Bronchial epithelial cell (primary cell): ENCODE measurements at regions not wholly inside any gene's neighbourhood (a gene's known extent, or its start where the extent isn't known, plus 50 kb on each side); places are given as distances from the start of the nearest gene placed in this dataset.

Experiments
- DNase-seq: peaks from one replicate; pipeline ENCODE4 v3.0.0-alpha.2; 2010; ENCODE audit warnings: low read depth
- FAIRE-seq: peaks from 2 replicates; lab custom pipeline; 2011; peaks lifted over from hg19 to GRCh38; lab: Jason Lieb, UNC
- H3K27me3 ChIP-seq: 2 replicates; pipeline ENCODE4 v1.5.1; 2011; ENCODE audit warnings: low read length; ENCODE audit not compliant: control insufficient read depth, insufficient read depth
- H3K36me3 ChIP-seq: 2 replicates; pipeline ENCODE4 v1.5.1; 2011; ENCODE audit warnings: low read length; ENCODE audit not compliant: control insufficient read depth, insufficient read depth
- H3K4me3 ChIP-seq: 2 replicates; pipeline ENCODE4 v1.5.1; 2011; ENCODE audit warnings: mild to moderate bottlenecking, low read depth, low read length, control low read depth
- TF ChIP-seq, protein P1 (sequence below): IDR thresholded peaks from 2 replicates; pipeline ENCODE4 v1.5.1; 2011; ENCODE audit warnings: mild to moderate bottlenecking, moderate library complexity, low read length, control low read depth, inconsistent platforms; ENCODE audit not compliant: insufficient read depth, severe bottlenecking

DNA sequence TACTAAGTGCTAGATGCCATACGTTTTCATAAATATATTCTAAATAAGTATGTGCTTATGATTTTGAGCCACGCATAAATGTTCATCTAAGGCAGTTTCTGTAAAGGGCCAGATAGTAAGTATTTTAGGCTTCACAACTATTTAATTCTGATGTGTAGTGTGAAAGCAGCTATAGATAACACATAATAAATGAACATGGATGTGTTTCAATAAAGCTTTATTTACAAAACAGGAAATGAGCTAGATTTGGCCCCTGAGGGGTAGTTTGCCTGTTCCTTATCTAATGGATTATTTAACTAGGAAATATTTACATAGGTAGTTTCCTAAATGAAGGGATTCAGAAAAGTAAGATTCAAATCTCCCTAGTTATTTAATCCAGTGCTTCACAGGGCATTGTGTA is 557.6 kb upstream of the PKN2 start:
- H3K4me3 ChIP-seq, result no peak overlapping the region
- no peaks in the 10 kb centered on the region for H3K36me3 ChIP-seq
- DNase-seq (no peak), FAIRE-seq (no peak)
- no peaks in the 10 kb centered on the region for H3K27me3 ChIP-seq
- TF ChIP-seq, protein P1, sequence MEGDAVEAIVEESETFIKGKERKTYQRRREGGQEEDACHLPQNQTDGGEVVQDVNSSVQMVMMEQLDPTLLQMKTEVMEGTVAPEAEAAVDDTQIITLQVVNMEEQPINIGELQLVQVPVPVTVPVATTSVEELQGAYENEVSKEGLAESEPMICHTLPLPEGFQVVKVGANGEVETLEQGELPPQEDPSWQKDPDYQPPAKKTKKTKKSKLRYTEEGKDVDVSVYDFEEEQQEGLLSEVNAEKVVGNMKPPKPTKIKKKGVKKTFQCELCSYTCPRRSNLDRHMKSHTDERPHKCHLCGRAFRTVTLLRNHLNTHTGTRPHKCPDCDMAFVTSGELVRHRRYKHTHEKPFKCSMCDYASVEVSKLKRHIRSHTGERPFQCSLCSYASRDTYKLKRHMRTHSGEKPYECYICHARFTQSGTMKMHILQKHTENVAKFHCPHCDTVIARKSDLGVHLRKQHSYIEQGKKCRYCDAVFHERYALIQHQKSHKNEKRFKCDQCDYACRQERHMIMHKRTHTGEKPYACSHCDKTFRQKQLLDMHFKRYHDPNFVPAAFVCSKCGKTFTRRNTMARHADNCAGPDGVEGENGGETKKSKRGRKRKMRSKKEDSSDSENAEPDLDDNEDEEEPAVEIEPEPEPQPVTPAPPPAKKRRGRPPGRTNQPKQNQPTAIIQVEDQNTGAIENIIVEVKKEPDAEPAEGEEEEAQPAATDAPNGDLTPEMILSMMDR, result no peak

DNA sequence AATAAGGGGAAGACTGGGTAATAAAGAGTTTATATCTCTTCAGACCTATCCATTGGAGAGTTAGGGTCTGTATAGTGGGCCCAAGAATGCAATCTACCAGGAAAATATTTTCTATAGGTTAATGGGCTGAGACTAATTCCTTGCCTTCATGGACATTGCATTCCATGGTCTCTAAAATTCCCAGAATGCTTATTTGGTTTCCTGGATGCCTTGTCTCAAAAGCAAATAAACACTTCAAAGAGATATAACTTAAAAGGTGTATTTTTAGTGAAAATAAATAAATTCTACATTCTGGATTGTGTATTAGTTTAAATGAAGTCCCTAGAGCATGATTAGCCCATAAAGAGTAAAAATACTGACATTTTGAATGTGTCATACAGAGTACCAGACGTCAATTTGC is 550.1 kb upstream of the PKN2 start:
- Histone ChIP-seq H3K27me3 (no peaks in the 10 kb centered on the region), H3K36me3 (no peaks in the 10 kb centered on the region), H3K4me3 (no peak overlapping the region)
- no peak for FAIRE-seq
- TF ChIP-seq, protein P1, result no peak
- DNase-seq, result no peak

DNA sequence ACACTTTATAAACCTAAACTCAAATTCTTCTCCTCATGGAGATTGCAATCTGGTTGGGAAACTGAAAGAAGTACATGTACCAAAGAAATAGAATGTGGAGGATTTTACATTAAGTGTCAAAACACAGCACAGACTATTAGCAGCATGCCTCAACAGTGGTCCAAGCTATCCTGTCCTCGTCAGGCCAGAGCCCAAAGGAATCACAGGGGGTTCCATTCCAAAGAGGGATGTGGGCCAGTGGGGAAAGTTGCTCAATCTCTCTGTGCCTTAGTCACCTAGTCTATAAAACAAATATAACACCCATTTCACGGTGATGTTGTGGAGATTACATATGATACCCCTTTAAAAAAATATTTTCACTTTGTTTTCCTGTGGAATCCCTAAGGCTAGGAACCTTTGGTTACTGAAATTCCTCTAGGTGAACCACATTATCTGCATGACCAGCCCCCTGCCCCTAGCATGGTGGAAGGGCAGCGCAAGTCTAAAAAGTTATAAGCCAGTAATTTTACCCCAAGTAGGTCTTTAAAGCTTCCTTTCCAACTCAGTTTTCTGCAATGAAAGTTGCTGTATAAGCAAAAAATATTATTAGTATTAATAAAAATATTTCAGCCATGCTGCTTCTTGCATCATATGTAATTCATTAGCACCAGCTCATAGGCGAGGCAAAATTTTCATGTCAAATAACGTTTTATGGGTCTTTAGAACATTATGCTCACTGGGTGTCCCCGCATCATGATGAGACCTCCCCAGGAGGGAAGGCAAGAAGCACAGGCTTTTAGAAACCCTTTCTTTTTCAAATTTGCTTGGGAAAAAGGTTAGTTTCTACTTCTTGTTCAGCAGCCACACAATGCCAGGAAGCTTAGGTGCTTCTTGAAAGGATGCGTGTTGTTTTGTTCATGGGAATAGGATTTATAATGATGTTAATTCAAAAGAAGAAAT is 548.8 kb upstream of the PKN2 start:
- TF ChIP-seq, protein P1, result no peak

DNA sequence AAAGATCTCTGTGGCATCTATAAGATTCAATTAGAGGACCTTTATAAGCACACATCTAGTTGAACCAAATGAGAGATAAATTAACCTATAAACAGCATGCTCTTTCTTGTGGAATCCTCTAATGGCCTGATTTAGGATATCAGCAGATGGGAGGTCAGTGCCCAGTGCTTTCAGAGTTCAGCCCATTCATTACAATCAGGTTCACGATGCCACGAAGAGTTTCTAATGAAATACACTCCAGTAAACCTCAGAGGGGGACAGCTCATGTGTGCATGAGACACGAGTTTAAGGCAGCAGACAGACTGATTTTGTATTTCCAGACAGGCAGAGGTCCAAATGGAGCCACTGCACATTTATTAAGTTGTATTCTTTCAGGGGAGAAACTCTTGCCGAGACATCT is 544.4 kb upstream of the PKN2 start:
- DNase-seq (no peak), FAIRE-seq (no peak)
- H3K36me3 ChIP-seq, result no peaks in the 10 kb centered on the region
- no peak overlapping the region for H3K4me3 ChIP-seq
- H3K27me3 ChIP-seq, result no peaks in the 10 kb centered on the region
- TF ChIP-seq, protein P1, result no peak

More for the DNA sequence above, 548.8 kb upstream of the PKN2 start:
- H3K4me3 ChIP-seq, result no peak overlapping the region
- no peak for FAIRE-seq
- no peaks in the 10 kb centered on the region for H3K27me3 ChIP-seq
- no peaks in the 10 kb centered on the region for H3K36me3 ChIP-seq
- DNase-seq, result no peak

DNA sequence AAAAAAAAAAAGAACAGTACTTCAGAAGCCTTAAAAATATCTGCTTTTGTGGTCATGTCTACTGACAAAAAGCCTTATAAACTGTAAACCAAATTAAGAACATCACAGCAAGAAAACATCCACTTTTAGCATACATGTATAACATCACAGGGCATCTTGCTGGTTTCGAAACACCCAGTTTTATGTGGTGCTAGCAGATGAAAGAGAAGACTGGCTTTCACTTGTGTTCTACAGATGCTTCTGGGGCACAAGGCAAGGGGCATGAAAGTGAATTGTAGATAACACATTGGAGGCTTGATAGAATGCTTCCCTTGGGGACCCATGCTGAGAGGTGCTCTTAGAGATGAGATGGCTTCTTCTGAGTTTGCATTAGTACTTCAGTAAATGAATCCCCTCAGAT is 543.7 kb upstream of the PKN2 start:
- Histone ChIP-seq H3K4me3 (no peak overlapping the region), H3K27me3 (no peaks in the 10 kb centered on the region), H3K36me3 (no peaks in the 10 kb centered on the region)
- TF ChIP-seq, protein P1, result no peak
- FAIRE-seq (no peak), DNase-seq (no peak)
